ENCODE measurements at regions not wholly inside any gene's neighbourhood (a gene's known extent, or its start where the extent isn't known, plus 50 kb on each side); places are given as distances from the start of the nearest gene placed in this dataset.
"Not testable (repeated sequence)": the region's sequence is repeated elsewhere in the genome, so short reads cannot be mapped to it uniquely, and the experiment has no call there.

DNA sequence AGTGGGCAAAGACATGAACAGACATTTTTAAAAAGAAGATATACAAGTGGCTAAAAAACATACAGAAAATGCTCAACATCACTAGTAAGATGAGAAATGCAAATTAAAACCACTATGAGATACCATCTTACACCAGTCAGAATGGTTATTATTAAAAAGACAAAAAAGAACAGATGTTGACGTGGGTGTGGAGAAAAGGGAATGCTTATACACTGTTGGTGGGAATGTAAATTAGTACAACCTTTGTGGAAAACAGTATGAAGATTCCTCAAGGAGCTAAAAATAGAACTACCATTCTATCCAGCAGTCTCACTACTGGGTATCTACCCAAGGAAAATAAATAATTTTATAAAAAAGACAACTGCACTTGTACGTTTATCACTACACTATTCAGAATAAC lies 73.9 kb downstream of the EBNA1BP2 start:
- H3K27ac ChIP-seq = no peak overlapping the region

GRCh38 chr1:43096528-43096927 lies 75.6 kb downstream of the EBNA1BP2 start:
- not testable (repeated sequence) for H4K20me1 ChIP-seq (ENCODE audit: insufficient read depth, poor library complexity, severe bottlenecking); H3K4me2 ChIP-seq; H3K36me3 ChIP-seq (replicated peaks; ENCODE audit: insufficient read depth, low read depth); H3K9me3 ChIP-seq (ENCODE audit: low read depth); DNase-seq (ENCODE audit: low spot score); H3K27ac ChIP-seq; H2AFZ ChIP-seq; H3K4me1 ChIP-seq (ENCODE audit: insufficient read depth); H3K4me3 ChIP-seq; H3K27me3 ChIP-seq; H3K79me2 ChIP-seq; H3K9me2 ChIP-seq (replicated peaks; ENCODE audit: insufficient read depth)
- WGBS (ENCODE audit: low lambda C conversion rate, missing lambda C conversion rate) = 87% methylated on average over 3 of the region's 3 CpGs

More for the DNA sequence above, 73.9 kb downstream of the EBNA1BP2 start:
- Histone ChIP-seq H2AFZ (no peak overlapping the region), H3K27me3 (no peaks in the 10 kb centered on the region), H3K36me3 (replicated peaks; ENCODE audit: insufficient read depth, low read depth) (no peaks in the 10 kb centered on the region), H3K4me3 (no peak overlapping the region), H4K20me1 (ENCODE audit: insufficient read depth, poor library complexity, severe bottlenecking) (no peaks in the 10 kb centered on the region), H3K79me2 (no peaks in the 10 kb centered on the region), H3K4me1 (ENCODE audit: insufficient read depth) (no peaks in the 10 kb centered on the region), H3K4me2 (no peak overlapping the region), H3K9me2 (replicated peaks; ENCODE audit: insufficient read depth) (no peaks in the 10 kb centered on the region), H3K9me3 (ENCODE audit: low read depth) (no peaks in the 10 kb centered on the region)
- WGBS (ENCODE audit: low lambda C conversion rate, missing lambda C conversion rate) = 84% methylated on average over 2 of the region's 2 CpGs
- DNase-seq (ENCODE audit: low spot score) = no peak
- TF ChIP-seq, protein P1, sequence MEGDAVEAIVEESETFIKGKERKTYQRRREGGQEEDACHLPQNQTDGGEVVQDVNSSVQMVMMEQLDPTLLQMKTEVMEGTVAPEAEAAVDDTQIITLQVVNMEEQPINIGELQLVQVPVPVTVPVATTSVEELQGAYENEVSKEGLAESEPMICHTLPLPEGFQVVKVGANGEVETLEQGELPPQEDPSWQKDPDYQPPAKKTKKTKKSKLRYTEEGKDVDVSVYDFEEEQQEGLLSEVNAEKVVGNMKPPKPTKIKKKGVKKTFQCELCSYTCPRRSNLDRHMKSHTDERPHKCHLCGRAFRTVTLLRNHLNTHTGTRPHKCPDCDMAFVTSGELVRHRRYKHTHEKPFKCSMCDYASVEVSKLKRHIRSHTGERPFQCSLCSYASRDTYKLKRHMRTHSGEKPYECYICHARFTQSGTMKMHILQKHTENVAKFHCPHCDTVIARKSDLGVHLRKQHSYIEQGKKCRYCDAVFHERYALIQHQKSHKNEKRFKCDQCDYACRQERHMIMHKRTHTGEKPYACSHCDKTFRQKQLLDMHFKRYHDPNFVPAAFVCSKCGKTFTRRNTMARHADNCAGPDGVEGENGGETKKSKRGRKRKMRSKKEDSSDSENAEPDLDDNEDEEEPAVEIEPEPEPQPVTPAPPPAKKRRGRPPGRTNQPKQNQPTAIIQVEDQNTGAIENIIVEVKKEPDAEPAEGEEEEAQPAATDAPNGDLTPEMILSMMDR (IDR thresholded peaks at IDR 0.05; ENCODE audit: poor library complexity) = no peak
- TF ChIP-seq EZH2phosphoT487 (IDR thresholded peaks at IDR 0.05; ENCODE audit: low read depth, severe bottlenecking, unreplicated experiment) (no peak), EZH2 (IDR thresholded peaks at IDR 0.05; ENCODE audit: borderline replicate concordance) (no peak)

DNA sequence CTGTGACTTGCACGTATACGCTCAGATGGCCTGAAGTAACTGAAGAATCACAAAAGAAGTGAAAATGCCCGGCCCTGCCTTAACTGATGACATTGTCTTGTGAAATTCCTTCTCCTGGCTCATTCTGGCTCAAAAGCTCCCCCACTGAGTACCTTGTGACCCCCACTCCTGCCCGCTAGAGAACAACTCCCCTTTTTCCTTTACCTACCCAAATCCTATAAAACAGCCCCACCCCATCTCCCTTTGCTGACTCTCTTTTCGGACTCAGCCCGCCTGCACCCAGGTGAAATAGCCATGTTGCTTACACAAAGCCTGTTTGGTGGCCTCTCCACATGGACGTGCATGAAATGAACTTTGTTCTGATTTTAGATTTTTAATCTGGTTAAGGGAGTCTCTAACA lies 81.3 kb downstream of the EBNA1BP2 start:
- H3K9me3 ChIP-seq (ENCODE audit: low read depth); H3K36me3 ChIP-seq (replicated peaks; ENCODE audit: insufficient read depth, low read depth): not testable (repeated sequence)

GRCh38 chr1:43090157-43090556 lies 81.9 kb downstream of the EBNA1BP2 start:
- not testable (repeated sequence) for DNase-seq (ENCODE audit: low spot score); H3K9me3 ChIP-seq (ENCODE audit: low read depth); H4K20me1 ChIP-seq (ENCODE audit: insufficient read depth, poor library complexity, severe bottlenecking); H3K4me2 ChIP-seq; H3K36me3 ChIP-seq (replicated peaks; ENCODE audit: insufficient read depth, low read depth); H2AFZ ChIP-seq; H3K4me3 ChIP-seq; H3K79me2 ChIP-seq; H3K27me3 ChIP-seq; H3K27ac ChIP-seq; H3K9me2 ChIP-seq (replicated peaks; ENCODE audit: insufficient read depth); H3K4me1 ChIP-seq (ENCODE audit: insufficient read depth)
- 82% methylated on average over 2 of the region's 2 CpGs for WGBS (ENCODE audit: low lambda C conversion rate, missing lambda C conversion rate)

More for the DNA sequence above, 81.3 kb downstream of the EBNA1BP2 start:
- not testable (repeated sequence) for H3K79me2 ChIP-seq; H3K4me3 ChIP-seq; H3K27ac ChIP-seq; H3K4me2 ChIP-seq; H4K20me1 ChIP-seq (ENCODE audit: insufficient read depth, poor library complexity, severe bottlenecking); H3K4me1 ChIP-seq (ENCODE audit: insufficient read depth); H3K27me3 ChIP-seq; H3K9me2 ChIP-seq (replicated peaks; ENCODE audit: insufficient read depth); DNase-seq (ENCODE audit: low spot score); H2AFZ ChIP-seq
- WGBS (ENCODE audit: low lambda C conversion rate, missing lambda C conversion rate) = 73% methylated on average over 7 of the region's 7 CpGs

GRCh38 chr1:43083375-43083891 lies 88.7 kb downstream of the EBNA1BP2 start:
- no peak overlapping the region for H3K4me2 ChIP-seq
- DNase-seq (ENCODE audit: low spot score) = no peak
- no peaks in the 10 kb centered on the region for H3K27me3 ChIP-seq
- no peaks in the 10 kb centered on the region for H3K4me1 ChIP-seq (ENCODE audit: insufficient read depth)
- 88% methylated on average over 1 of the region's 1 CpG for WGBS (ENCODE audit: low lambda C conversion rate, missing lambda C conversion rate)
- H3K9me2 ChIP-seq (replicated peaks; ENCODE audit: insufficient read depth) = no peaks in the 10 kb centered on the region
- H3K27ac ChIP-seq = no peak overlapping the region
- H3K4me3 ChIP-seq = no peak overlapping the region
- TF ChIP-seq, protein P1 (IDR thresholded peaks at IDR 0.05; ENCODE audit: poor library complexity) = no peak
- no peak for TF ChIP-seq EZH2phosphoT487 (IDR thresholded peaks at IDR 0.05; ENCODE audit: low read depth, severe bottlenecking, unreplicated experiment)
- no peak for TF ChIP-seq EZH2 (IDR thresholded peaks at IDR 0.05; ENCODE audit: borderline replicate concordance)
- H3K79me2 ChIP-seq = no peaks in the 10 kb centered on the region
- H3K36me3 ChIP-seq (replicated peaks; ENCODE audit: insufficient read depth, low read depth) = no peaks in the 10 kb centered on the region
- no peak overlapping the region for H2AFZ ChIP-seq
- no peaks in the 10 kb centered on the region for H3K9me3 ChIP-seq (ENCODE audit: low read depth)
- H4K20me1 ChIP-seq (ENCODE audit: insufficient read depth, poor library complexity, severe bottlenecking) = no peaks in the 10 kb centered on the region
